GM18858 (cell line): ENCODE measurements at regions not wholly inside any gene's neighbourhood (a gene's known extent, or its start where the extent isn't known, plus 50 kb on each side); places are given as distances from the start of the nearest gene placed in this dataset.
"Not testable (repeated sequence)": the region's sequence is repeated elsewhere in the genome, so short reads cannot be mapped to it uniquely, and the experiment has no call there.

Source experiments
- ATAC-seq: cut with Tn5 transposase; IDR thresholded peaks from one replicate; pipeline ENCODE4 v1.9.1; 2021; ENCODE audit not compliant: unreplicated experiment

GRCh38 chrX:66692512-66692911, 53.6 kb upstream of the EDA2R start:
- not testable (repeated sequence) for ATAC-seq
